H9 (cell line): ENCODE measurements at regions not wholly inside any gene's neighbourhood (a gene's known extent, or its start where the extent isn't known, plus 50 kb on each side); places are given as distances from the start of the nearest gene placed in this dataset.

Source experiments
- DNase-seq: peaks from one replicate; pipeline ENCODE4 v3.0.0-alpha.2; 2017
- H2AFZ ChIP-seq: one replicate; pipeline ENCODE4 v1.6.1; 2013; ENCODE audit warnings: mild to moderate bottlenecking, low read length, control low read depth, moderate library complexity
- H2AK5ac ChIP-seq: 2 replicates; pipeline ENCODE4 v1.6.1; 2013; ENCODE audit warnings: low read length, control low read depth, mixed read lengths; ENCODE audit not compliant: insufficient read length
- H2BK120ac ChIP-seq: one replicate; pipeline ENCODE4 v1.6.1; 2013; ENCODE audit warnings: low read depth, mild to moderate bottlenecking, low read length, control low read depth, inconsistent platforms; ENCODE audit not compliant: poor library complexity, severe bottlenecking
- H2BK12ac ChIP-seq: 2 replicates; pipeline ENCODE4 v1.6.1; 2013; ENCODE audit warnings: low read length, control low read depth, mixed read lengths, low read depth; ENCODE audit not compliant: insufficient read length
- H2BK15ac ChIP-seq: 2 replicates; pipeline ENCODE4 v1.6.1; 2013; ENCODE audit warnings: low read depth, low read length, control low read depth
- H2BK20ac ChIP-seq: one replicate; pipeline ENCODE4 v1.6.1; 2013; ENCODE audit warnings: low read depth, mild to moderate bottlenecking, low read length, control low read depth, inconsistent platforms; ENCODE audit not compliant: poor library complexity, severe bottlenecking
- H2BK5ac ChIP-seq: 2 replicates; pipeline ENCODE4 v1.6.1; 2013; ENCODE audit warnings: low read length, control low read depth, mixed read lengths; ENCODE audit not compliant: insufficient read length
- H3K14ac ChIP-seq: 2 replicates; pipeline ENCODE4 v1.6.1; 2013; ENCODE audit warnings: low read length, control low read depth; ENCODE audit not compliant: insufficient read depth
- H3K18ac ChIP-seq: 2 replicates; pipeline ENCODE4 v1.6.1; 2013; ENCODE audit warnings: low read depth, mild to moderate bottlenecking, mixed read lengths, low read length, control low read depth; ENCODE audit not compliant: insufficient read length
- H3K23ac ChIP-seq: 2 replicates; pipeline ENCODE4 v1.6.1; 2013; ENCODE audit warnings: low read length, control low read depth, mixed read lengths, low read depth; ENCODE audit not compliant: insufficient read length
- H3K23me2 ChIP-seq: 2 replicates; pipeline ENCODE4 v1.6.1; 2013; ENCODE audit warnings: low read depth, mild to moderate bottlenecking, mixed read lengths, low read length, control low read depth; ENCODE audit not compliant: insufficient read length, poor library complexity, severe bottlenecking
- H3K27ac ChIP-seq: 2 replicates; pipeline ENCODE4 v1.5.1; 2013; ENCODE audit warnings: low read length, control low read depth, mixed read lengths, low read depth; ENCODE audit not compliant: insufficient read length
- H3K27me3 ChIP-seq: 2 replicates; pipeline ENCODE4 v1.6.1; 2013; ENCODE audit warnings: low read length, control low read depth, inconsistent platforms; ENCODE audit not compliant: insufficient read depth
- H3K4ac ChIP-seq: 2 replicates; pipeline ENCODE4 v1.6.1; 2013; ENCODE audit warnings: low read depth, mild to moderate bottlenecking, control low read depth, inconsistent platforms, low read length, moderate library complexity
- H3K4me1 ChIP-seq: 2 replicates; pipeline ENCODE4 v1.6.1; 2013; ENCODE audit warnings: low read length, control low read depth, inconsistent platforms; ENCODE audit not compliant: insufficient read depth
- H3K4me2 ChIP-seq: 2 replicates; pipeline ENCODE4 v1.6.1; 2013; ENCODE audit warnings: low read length, control low read depth, mixed read lengths; ENCODE audit not compliant: insufficient read length, insufficient read depth
- H3K56ac ChIP-seq: 2 replicates; pipeline ENCODE4 v1.6.1; 2013; ENCODE audit warnings: low read depth, mild to moderate bottlenecking, mixed read lengths, low read length, control low read depth; ENCODE audit not compliant: insufficient read length
- H3K79me1 ChIP-seq: 2 replicates; pipeline ENCODE4 v1.6.1; 2013; ENCODE audit warnings: low read depth, mild to moderate bottlenecking, moderate library complexity, low read length, control low read depth, inconsistent platforms; ENCODE audit not compliant: insufficient read depth, poor library complexity, severe bottlenecking
- H3K79me2 ChIP-seq: 2 replicates; pipeline ENCODE4 v1.6.1; 2013; ENCODE audit warnings: low read length, control low read depth, inconsistent platforms; ENCODE audit not compliant: insufficient read depth
- H3K9ac ChIP-seq: 2 replicates; pipeline ENCODE4 v1.6.1; 2013; ENCODE audit warnings: low read length, control low read depth, mixed read lengths; ENCODE audit not compliant: insufficient read length; ENCODE audit errors: extremely low read depth
- H3K9me3 ChIP-seq: one replicate; pipeline ENCODE4 v1.6.1; 2013; ENCODE audit warnings: low read depth, low read length, inconsistent platforms; ENCODE audit not compliant: control insufficient read depth
- H3T11ph ChIP-seq: one replicate; pipeline ENCODE4 v1.6.1; 2013; ENCODE audit warnings: mild to moderate bottlenecking, low read length, control low read depth, inconsistent platforms
- H4K20me1 ChIP-seq: one replicate; pipeline ENCODE4 v1.6.1; 2013; ENCODE audit not compliant: control insufficient read depth, insufficient read length, insufficient read depth
- H4K5ac ChIP-seq: 2 replicates; pipeline ENCODE4 v1.6.1; 2013; ENCODE audit warnings: low read depth, mild to moderate bottlenecking, mixed read lengths, low read length, control low read depth; ENCODE audit not compliant: insufficient read length
- H4K8ac ChIP-seq: replicated peaks from 2 replicates; pipeline ENCODE4 v1.6.1; 2013; ENCODE audit warnings: low read length, control low read depth, mixed read lengths, low read depth; ENCODE audit not compliant: insufficient read length
- H4K91ac ChIP-seq: 2 replicates; pipeline ENCODE4 v1.6.1; 2013; ENCODE audit warnings: low read depth, mild to moderate bottlenecking, moderate library complexity, mixed read lengths, low read length, control low read depth; ENCODE audit not compliant: insufficient read length
- H3K27ac Mint-ChIP-seq, 3 experiments: 2 replicates in 2 of 3; 3 replicates in 1 of 3; pipeline ENCODE4 v1.8.0; 2020 to 2021; ENCODE audit warnings: mixed read lengths in 3 of 3, mild to moderate bottlenecking in 1 of 3, moderate library complexity in 1 of 3
- H3K27me3 Mint-ChIP-seq: 2 replicates; pipeline ENCODE4 v1.8.0; 2021; ENCODE audit warnings: low read depth, mild to moderate bottlenecking, moderate library complexity, mixed read lengths
- H3K36me3 Mint-ChIP-seq, 3 experiments: 2 replicates in 2 of 3; 3 replicates in 1 of 3; pipeline ENCODE4 v1.8.0; 2020 to 2021; ENCODE audit warnings: low read depth in 3 of 3, mixed read lengths in 3 of 3; ENCODE audit not compliant: insufficient read depth in 1 of 3
- H3K4me1 Mint-ChIP-seq, 2 experiments: 2 replicates each; pipeline ENCODE4 v1.8.0; 2020; ENCODE audit warnings: mixed read lengths in 2 of 2
- H3K4me3 Mint-ChIP-seq, 2 experiments: 2 replicates in 1 of 2; 3 replicates in 1 of 2; pipeline ENCODE4 v1.8.0; 2020 to 2021; ENCODE audit warnings: mild to moderate bottlenecking in 2 of 2, mixed read lengths in 2 of 2, moderate library complexity in 1 of 2
- H3K9me3 Mint-ChIP-seq, 2 experiments: 2 replicates in 1 of 2; 3 replicates in 1 of 2; pipeline ENCODE4 v1.8.0; 2020; ENCODE audit warnings: mild to moderate bottlenecking in 2 of 2, mixed read lengths in 2 of 2, moderate library complexity in 1 of 2
- CTCF ChIP-seq: fragments of 200-600 bp; sonication (generic); conservative IDR thresholded peaks from 3 replicates; pipeline ENCODE4 v1.8.0; 2021; ENCODE audit warnings: antibody characterized with exemption, mild to moderate bottlenecking
- WGBS: extraction: QIAGEN DNeasy Blood & Tissue Kit; methylation state at CpG from one replicate; pipeline ENCODE4 v1.1.7; 2013; ENCODE audit warnings: missing lambda C conversion rate, low lambda C conversion rate, mixed read lengths; ENCODE audit not compliant: insufficient read length; ENCODE audit errors: extremely low coverage; 5-methylcytosine and 5-hydroxymethylcytosine counted together

- Histone ChIP-seq H4K8ac (no peak overlapping the region), H2BK120ac (no peak overlapping the region), H2BK20ac (no peak overlapping the region), H3K4me2 (no peak overlapping the region), H3K14ac (no peak overlapping the region), H3K18ac (no peak overlapping the region), H3K79me1 (no peaks in the 10 kb centered on the region), H3K9me3 (no peaks in the 10 kb centered on the region), H3K23ac (no peak overlapping the region), H4K5ac (no peak overlapping the region), H3K9ac (no peak overlapping the region), H3K56ac (no peak overlapping the region), H2BK5ac (no peak overlapping the region), H3K79me2 (no peaks in the 10 kb centered on the region), H2BK12ac (no peak overlapping the region), H3K27ac (no peak overlapping the region), H4K91ac (no peak overlapping the region), H3K27me3 (no peaks in the 10 kb centered on the region), H3K4me1 (no peaks in the 10 kb centered on the region), H2AK5ac (no peak overlapping the region), H2AFZ (no peak overlapping the region), H2BK15ac (no peak overlapping the region), H3T11ph (no peak overlapping the region), H4K20me1 (peaks cover 3% of the 10 kb centered on the region), H3K4ac (no peak overlapping the region), H3K23me2 (no peaks in the 10 kb centered on the region)
- Mint-ChIP-seq H3K27me3 (peaks cover 4% of the 10 kb centered on the region), H3K27ac (no peak overlapping the region), H3K4me3 (no peak overlapping the region), H3K9me3 (no peaks in the 10 kb centered on the region), H3K4me1 (no peaks in the 10 kb centered on the region; a peak in 1 of 4 replicates), H3K36me3 (no peaks in the 10 kb centered on the region; a peak in 1 of 7 replicates)
- WGBS, result no CpG with 5 or more reads among the region's 17 CpGs
- no peak for DNase-seq
- TF ChIP-seq CTCF, result no peak
Measured at GRCh38 chr10:118818621-118819221, 64.0 kb upstream of the CACUL1 start.
